ENCODE measurements at regions not wholly inside any gene's neighbourhood (a gene's known extent, or its start where the extent isn't known, plus 50 kb on each side); places are given as distances from the start of the nearest gene placed in this dataset.
"Not testable (repeated sequence)": the region's sequence is repeated elsewhere in the genome, so short reads cannot be mapped to it uniquely, and the experiment has no call there.

DNA sequence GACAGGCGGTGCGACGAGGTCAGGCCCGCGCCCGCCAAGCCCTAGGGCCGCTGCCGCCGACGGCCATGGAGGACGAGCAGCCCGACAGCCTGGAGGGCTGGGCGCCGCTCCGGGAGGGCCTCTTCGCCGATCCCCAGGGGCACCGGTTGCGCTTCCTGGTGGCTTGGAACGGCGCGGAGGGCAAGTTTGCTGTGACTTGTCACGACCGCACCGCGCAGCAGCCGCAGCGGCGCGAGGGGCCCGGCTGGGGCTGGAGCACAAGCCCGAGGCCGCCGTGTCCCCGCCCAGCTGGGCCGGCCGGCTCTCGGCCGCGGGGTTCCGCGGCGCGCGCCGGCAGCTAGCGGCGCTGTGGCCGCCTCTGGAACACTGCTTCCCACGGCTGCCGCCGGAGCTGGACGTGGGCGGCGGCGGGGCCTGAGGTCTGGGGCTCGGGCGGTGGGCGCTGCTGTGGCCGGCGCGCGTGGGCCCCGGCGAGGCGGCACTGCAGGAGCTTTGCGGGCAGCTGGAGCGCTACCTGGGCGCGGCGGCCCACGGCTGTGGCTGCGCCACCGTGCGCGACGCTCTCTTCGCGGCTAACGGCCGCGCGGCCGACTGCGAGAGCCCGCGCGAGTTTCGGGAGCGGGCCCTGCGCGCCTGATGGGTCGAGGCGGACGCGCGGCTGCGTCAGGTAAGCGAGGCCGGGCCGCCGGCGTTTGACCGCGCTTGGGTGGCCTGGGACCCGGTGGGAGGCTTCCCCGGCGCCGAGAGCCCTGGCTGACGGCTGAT is 122.0 kb upstream of the NIPA1 start:
- 1% methylated on average over 29 of the region's 110 CpGs; no CpG with 5 or more reads in 1 of the 2 experiments for WGBS, 2 experiments (ENCODE audit: extremely low coverage in 1 of 2, insufficient coverage in 1 of 2, insufficient read length in 1 of 2, insufficient replicate concordance in 2 of 2, low coverage in 1 of 2, low lambda C conversion rate in 2 of 2, missing lambda C conversion rate in 1 of 2)
- H2AFZ ChIP-seq (ENCODE audit: low read length); H3K23me2 ChIP-seq (ENCODE audit: low read depth, low read length); H4K8ac ChIP-seq (ENCODE audit: extremely low read depth, insufficient read depth, low read length); H2BK15ac ChIP-seq (ENCODE audit: low read length); CTCF ChIA-PET (ENCODE audit: partially characterized antibody); H2BK120ac ChIP-seq (replicated peaks; ENCODE audit: low read depth, low read length); POLR2A ChIA-PET (ENCODE audit: partially characterized antibody); H4K20me1 ChIP-seq (replicated peaks in 1 of 2; ENCODE audit: control insufficient read depth in 1 of 2, insufficient read depth in 2 of 2, low read length in 2 of 2); H3K18ac ChIP-seq (ENCODE audit: extremely low read depth, low read length); H3K27me3 ChIP-seq (replicated peaks in 1 of 4; ENCODE audit: control insufficient read depth in 3 of 4, extremely low read depth in 1 of 4, insufficient read depth in 3 of 4, low read length in 3 of 4); H2AK5ac ChIP-seq (ENCODE audit: low read depth, low read length); H3K4me1 ChIP-seq (replicated peaks in 1 of 4; ENCODE audit: control insufficient read depth in 3 of 4, insufficient read depth in 4 of 4, low read length in 3 of 4); H3K4ac ChIP-seq (replicated peaks; ENCODE audit: insufficient read length, low read depth, low read length); H2BK5ac ChIP-seq (ENCODE audit: low read depth, low read length); H3K9me3 ChIP-seq (ENCODE audit: insufficient read depth in 2 of 2, low read depth in 1 of 2, low read length in 1 of 2); FAIRE-seq; H3K36me3 ChIP-seq (ENCODE audit: control insufficient read depth in 2 of 4, insufficient read depth in 4 of 4, low read length in 3 of 4); H3K9ac ChIP-seq (replicated peaks in 1 of 4; ENCODE audit: extremely low read depth in 1 of 4, low read depth in 3 of 4, low read length in 3 of 4); H3K56ac ChIP-seq (replicated peaks; ENCODE audit: insufficient read length, low read depth, low read length); H2BK20ac ChIP-seq (ENCODE audit: low read length); H4K5ac ChIP-seq (ENCODE audit: insufficient read length, low read depth, low read length); H3K14ac ChIP-seq (ENCODE audit: insufficient read length); H3K79me1 ChIP-seq (ENCODE audit: low read depth, low read length); H3K27ac ChIP-seq (ENCODE audit: low read depth, low read length); H4K91ac ChIP-seq (replicated peaks; ENCODE audit: insufficient read length, low read length); H3K23ac ChIP-seq (ENCODE audit: insufficient read length); H2BK12ac ChIP-seq (ENCODE audit: low read depth, low read length); H3K79me2 ChIP-seq (ENCODE audit: control insufficient read depth in 1 of 2, insufficient read depth in 2 of 2, low read length in 2 of 2): not testable (repeated sequence)
- Histone ChIP-seq H3K4me2 (ENCODE audit: insufficient read depth in 1 of 2, low read depth in 2 of 2, low read length in 2 of 2) (peak overlapping the region; percentile 18 to 49; a peak in 2 of 4 replicates), H3K4me3 (ENCODE audit: extremely low read depth in 1 of 4, insufficient read depth in 2 of 4, low read depth in 3 of 4, low read length in 4 of 4) (peak overlapping the region in 2 of 4 experiments; percentile 20 to 55; a peak in 5 of 8 replicates)
- TF ChIP-seq SUZ12 (IDR thresholded peaks at IDR 0.05; ENCODE audit: low read length) = peak; percentile 40; the same call in 1 of the 2 replicates
- TF ChIP-seq KDM4A (IDR thresholded peaks at IDR 0.05; ENCODE audit: low read depth, low read length, severe bottlenecking) = peak; percentile 20
- peak in 1 of 2 experiments; percentile 63 for DNase-seq (ENCODE audit: low read depth in 1 of 2, low spot score in 2 of 2)

Measured in H1 (cell line).